ENCODE measurements at regions not wholly inside any gene's neighbourhood (a gene's known extent, or its start where the extent isn't known, plus 50 kb on each side); places are given as distances from the start of the nearest gene placed in this dataset.

DNA sequence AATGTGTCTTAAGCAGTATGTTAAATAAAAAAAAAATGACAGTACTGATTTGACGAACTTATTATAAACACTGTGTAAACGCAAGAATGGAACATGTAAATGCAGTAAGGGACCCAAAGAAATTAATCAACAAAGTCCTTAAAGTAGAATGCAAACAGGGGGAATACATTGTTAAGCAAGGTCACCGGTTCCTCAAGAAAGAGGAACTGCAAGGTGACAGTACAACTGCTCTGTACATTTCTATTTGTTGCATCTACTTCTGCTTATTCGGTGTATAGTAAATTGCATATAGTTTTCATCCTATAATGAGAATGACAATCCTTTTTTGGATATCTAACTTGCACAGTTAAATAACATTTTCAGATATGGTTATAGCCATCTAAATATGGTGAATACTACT, 387.0 kb upstream of the SEMA3D start:
- H3K27ac ChIP-seq, result no peak overlapping the region
- TF ChIP-seq ZFX (IDR thresholded peaks at IDR 0.05; ENCODE audit: borderline replicate concordance), result no peak
- no peak for TF ChIP-seq CTCF (IDR thresholded peaks at IDR 0.05)

GRCh38 chr7:85573346-85573745, 386.5 kb upstream of the SEMA3D start:
- H3K27ac ChIP-seq, result no peak overlapping the region
- TF ChIP-seq ZFX (IDR thresholded peaks at IDR 0.05; ENCODE audit: borderline replicate concordance) (no peak), CTCF (IDR thresholded peaks at IDR 0.05) (no peak)

DNA sequence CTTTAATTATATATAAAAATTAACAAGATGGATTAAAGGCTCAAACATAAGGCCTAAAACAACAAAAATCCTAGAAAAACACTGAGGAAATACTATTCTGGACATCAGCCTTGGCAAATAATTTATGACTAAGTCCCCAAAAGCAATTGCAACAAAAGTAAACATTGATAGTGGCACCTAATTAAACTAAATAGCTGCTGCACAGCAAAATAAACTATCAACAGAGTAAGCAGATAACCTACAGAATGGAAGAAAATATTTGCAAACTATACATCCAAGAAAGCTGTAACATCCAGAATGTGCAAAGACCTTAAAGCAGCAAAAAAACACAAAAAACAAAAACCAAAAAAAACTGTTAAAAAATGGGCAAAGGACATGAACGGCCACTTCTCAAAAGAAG, 384.0 kb upstream of the SEMA3D start:
- TF ChIP-seq CTCF (IDR thresholded peaks at IDR 0.05), result no peak
- H3K27ac ChIP-seq, result no peak overlapping the region

GRCh38 chr7:85567983-85568382, 381.1 kb upstream of the SEMA3D start:
- no peak for TF ChIP-seq ZFX (IDR thresholded peaks at IDR 0.05; ENCODE audit: borderline replicate concordance)
- TF ChIP-seq CTCF (IDR thresholded peaks at IDR 0.05), result no peak

DNA sequence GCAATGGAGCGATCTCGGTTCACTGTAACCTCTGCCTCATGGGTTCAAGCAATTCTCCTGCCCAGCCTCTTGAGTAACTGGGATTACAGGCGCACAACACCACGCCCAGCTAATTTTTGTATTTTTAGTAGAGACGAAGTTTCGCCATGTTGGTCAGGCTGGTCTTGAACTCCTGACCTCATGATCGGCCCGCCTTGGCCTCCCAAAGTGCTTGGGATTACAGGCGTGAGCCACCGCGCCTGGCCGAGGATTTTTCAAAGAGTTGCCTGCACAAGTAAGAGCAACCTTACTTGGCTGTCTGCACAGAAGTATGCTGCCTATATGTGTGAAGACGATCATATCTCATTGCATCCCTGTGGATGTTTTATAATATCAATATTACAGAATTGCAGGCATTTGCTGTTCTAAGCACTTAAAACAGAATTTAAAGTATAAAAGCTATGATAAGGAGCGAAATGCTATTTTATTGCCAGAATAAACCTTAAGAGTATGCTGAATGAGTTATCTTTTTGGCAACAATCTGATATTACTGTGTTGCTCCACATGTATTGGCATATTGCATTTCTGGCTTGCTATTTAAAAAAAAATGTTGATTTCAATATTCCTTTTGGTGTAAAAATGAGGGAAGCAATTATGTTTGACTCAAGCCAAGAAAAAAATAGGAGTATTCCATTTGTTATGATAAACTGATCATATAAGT, 379.4 kb upstream of the SEMA3D start:
- TF ChIP-seq ZFX (IDR thresholded peaks at IDR 0.05; ENCODE audit: borderline replicate concordance) (no peak), CTCF (IDR thresholded peaks at IDR 0.05) (no peak)
- no peak overlapping the region for H3K27ac ChIP-seq

More at GRCh38 chr7:85567983-85568382, 381.1 kb upstream of the SEMA3D start:
- no peak overlapping the region for H3K27ac ChIP-seq

DNA sequence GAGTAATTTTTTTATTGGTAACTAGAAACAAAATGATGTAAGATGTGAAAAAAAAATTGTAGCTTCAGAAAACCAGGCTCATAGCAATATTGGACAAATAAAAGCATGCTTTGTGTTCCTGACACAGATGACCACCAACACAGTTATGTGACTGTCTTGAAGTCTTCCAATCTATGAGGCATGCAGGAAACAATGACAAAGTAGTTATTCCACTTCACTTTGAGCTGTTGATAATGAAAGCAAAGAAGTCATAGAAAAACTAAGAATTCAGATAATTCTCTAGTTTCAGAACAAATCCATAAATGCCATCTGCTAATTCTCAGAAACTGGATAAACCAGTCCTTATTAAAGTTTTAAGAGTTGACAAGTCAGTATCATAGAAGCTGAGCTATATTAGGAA, 378.4 kb upstream of the SEMA3D start:
- TF ChIP-seq CTCF (IDR thresholded peaks at IDR 0.05) (no peak), ZFX (IDR thresholded peaks at IDR 0.05; ENCODE audit: borderline replicate concordance) (no peak)
- no peak overlapping the region for H3K27ac ChIP-seq

GRCh38 chr7:85564861-85565260, 378.0 kb upstream of the SEMA3D start:
- TF ChIP-seq CTCF (IDR thresholded peaks at IDR 0.05) (no peak), ZFX (IDR thresholded peaks at IDR 0.05; ENCODE audit: borderline replicate concordance) (no peak)

More at GRCh38 chr7:85564861-85565260, 378.0 kb upstream of the SEMA3D start:
- H3K27ac ChIP-seq, result no peak overlapping the region
